ENCODE measurements at regions not wholly inside any gene's neighbourhood (a gene's known extent, or its start where the extent isn't known, plus 50 kb on each side); places are given as distances from the start of the nearest gene placed in this dataset.

- TF ChIP-seq CTCF (IDR thresholded peaks at IDR 0.05): no peak
- TF ChIP-seq POLR2A (IDR thresholded peaks at IDR 0.05): no peak
These were observed 470.6 kb downstream of the TOX3 start for GRCh38 chr16:52076332-52076731.

All from uterus (tissue), 2 donors.